Loucy (cell line): ENCODE measurements at regions not wholly inside any gene's neighbourhood (a gene's known extent, or its start where the extent isn't known, plus 50 kb on each side); places are given as distances from the start of the nearest gene placed in this dataset.

Experiments used
- EZH2phosphoT487 ChIP-seq: fragments of 200-600 bp; IDR thresholded peaks from 2 replicates; pipeline ENCODE4 v1.6.1; 2018; ENCODE audit warnings: antibody characterized with exemption, mild to moderate bottlenecking, moderate library complexity, borderline replicate concordance
- TF ChIP-seq, protein P1 (sequence below): fragments of 200-600 bp; sonication (generic); conservative IDR thresholded peaks from 2 replicates; pipeline ENCODE4 v1.5.1; 2014; ENCODE audit warnings: mild to moderate bottlenecking, antibody characterized with exemption, low read length

- no peak for TF ChIP-seq EZH2phosphoT487
- TF ChIP-seq, protein P1, sequence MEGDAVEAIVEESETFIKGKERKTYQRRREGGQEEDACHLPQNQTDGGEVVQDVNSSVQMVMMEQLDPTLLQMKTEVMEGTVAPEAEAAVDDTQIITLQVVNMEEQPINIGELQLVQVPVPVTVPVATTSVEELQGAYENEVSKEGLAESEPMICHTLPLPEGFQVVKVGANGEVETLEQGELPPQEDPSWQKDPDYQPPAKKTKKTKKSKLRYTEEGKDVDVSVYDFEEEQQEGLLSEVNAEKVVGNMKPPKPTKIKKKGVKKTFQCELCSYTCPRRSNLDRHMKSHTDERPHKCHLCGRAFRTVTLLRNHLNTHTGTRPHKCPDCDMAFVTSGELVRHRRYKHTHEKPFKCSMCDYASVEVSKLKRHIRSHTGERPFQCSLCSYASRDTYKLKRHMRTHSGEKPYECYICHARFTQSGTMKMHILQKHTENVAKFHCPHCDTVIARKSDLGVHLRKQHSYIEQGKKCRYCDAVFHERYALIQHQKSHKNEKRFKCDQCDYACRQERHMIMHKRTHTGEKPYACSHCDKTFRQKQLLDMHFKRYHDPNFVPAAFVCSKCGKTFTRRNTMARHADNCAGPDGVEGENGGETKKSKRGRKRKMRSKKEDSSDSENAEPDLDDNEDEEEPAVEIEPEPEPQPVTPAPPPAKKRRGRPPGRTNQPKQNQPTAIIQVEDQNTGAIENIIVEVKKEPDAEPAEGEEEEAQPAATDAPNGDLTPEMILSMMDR: no peak
Measured at GRCh38 chr17:77426676-77427386, 286.1 kb downstream of the SEC14L1 start.
